ENCODE measurements at regions not wholly inside any gene's neighbourhood (a gene's known extent, or its start where the extent isn't known, plus 50 kb on each side); places are given as distances from the start of the nearest gene placed in this dataset.

DNA sequence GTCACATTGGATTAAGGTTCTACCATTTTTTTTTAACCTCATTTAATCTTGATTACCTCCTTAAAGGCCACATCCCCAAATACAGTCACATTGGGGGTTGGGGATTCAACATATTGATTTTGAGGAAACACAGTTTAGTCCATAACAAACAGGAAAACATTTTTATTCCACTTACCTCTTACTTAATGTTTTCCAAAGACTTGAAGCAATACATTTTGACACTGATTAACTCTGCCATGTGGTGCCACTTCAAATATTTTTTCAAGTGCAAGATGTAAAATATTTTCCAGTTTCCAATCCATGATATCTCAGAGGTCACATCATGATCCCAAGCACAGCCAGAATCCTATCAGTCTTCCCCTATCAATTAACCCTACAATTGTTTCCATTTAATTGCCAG is 548.0 kb downstream of the CSNK1G3 start:
- no peaks in the 10 kb centered on the region for H3K36me3 ChIP-seq (ENCODE audit: low read depth, missing control alignments)
- no peak overlapping the region for H3K4me3 ChIP-seq
- no peak overlapping the region for H3K27ac ChIP-seq
- no peaks in the 10 kb centered on the region for H3K27me3 ChIP-seq
- no peaks in the 10 kb centered on the region for H3K4me1 ChIP-seq
- H3K9me3 ChIP-seq: no peaks in the 10 kb centered on the region
- no peak for DNase-seq
- intact Hi-C loops (cut with DNase I; ENCODE audit: low total_unique reads): no loop called here
- TF ChIP-seq, protein P1, sequence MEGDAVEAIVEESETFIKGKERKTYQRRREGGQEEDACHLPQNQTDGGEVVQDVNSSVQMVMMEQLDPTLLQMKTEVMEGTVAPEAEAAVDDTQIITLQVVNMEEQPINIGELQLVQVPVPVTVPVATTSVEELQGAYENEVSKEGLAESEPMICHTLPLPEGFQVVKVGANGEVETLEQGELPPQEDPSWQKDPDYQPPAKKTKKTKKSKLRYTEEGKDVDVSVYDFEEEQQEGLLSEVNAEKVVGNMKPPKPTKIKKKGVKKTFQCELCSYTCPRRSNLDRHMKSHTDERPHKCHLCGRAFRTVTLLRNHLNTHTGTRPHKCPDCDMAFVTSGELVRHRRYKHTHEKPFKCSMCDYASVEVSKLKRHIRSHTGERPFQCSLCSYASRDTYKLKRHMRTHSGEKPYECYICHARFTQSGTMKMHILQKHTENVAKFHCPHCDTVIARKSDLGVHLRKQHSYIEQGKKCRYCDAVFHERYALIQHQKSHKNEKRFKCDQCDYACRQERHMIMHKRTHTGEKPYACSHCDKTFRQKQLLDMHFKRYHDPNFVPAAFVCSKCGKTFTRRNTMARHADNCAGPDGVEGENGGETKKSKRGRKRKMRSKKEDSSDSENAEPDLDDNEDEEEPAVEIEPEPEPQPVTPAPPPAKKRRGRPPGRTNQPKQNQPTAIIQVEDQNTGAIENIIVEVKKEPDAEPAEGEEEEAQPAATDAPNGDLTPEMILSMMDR (IDR thresholded peaks at IDR 0.05): no peak
- no peak for TF ChIP-seq POLR2A (IDR thresholded peaks at IDR 0.05)

DNA sequence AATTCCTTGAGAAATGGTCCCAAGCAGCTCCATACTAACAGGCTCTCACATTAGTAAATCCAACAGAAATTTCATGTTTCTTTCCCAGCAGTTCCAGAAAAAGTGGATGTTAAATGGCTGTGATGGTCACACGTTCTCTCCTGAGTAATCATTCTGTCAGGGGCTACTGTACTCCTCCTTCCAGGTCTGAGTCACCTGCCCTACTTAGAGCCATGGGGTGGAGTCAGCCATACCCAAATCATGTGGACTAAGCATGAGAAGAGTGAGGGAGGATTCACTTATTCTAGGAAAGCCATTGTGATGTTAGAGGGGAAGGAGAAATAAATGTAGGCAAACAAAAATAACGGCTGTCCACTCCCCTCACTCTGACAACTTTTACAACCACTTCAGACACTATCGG is 547.2 kb downstream of the CSNK1G3 start:
- intact Hi-C loops (cut with DNase I; ENCODE audit: low total_unique reads): no loop called here
- Histone ChIP-seq H3K27ac (no peak overlapping the region), H3K4me3 (no peak overlapping the region), H3K36me3 (ENCODE audit: low read depth, missing control alignments) (no peaks in the 10 kb centered on the region), H3K9me3 (no peaks in the 10 kb centered on the region), H3K27me3 (no peaks in the 10 kb centered on the region), H3K4me1 (no peaks in the 10 kb centered on the region)
- TF ChIP-seq, protein P1 (IDR thresholded peaks at IDR 0.05): no peak
- TF ChIP-seq POLR2A (IDR thresholded peaks at IDR 0.05): no peak
- WGBS, 2 donors: 91 to 92% methylated on average over 3 of the region's 3 CpGs
- no peak for DNase-seq

DNA sequence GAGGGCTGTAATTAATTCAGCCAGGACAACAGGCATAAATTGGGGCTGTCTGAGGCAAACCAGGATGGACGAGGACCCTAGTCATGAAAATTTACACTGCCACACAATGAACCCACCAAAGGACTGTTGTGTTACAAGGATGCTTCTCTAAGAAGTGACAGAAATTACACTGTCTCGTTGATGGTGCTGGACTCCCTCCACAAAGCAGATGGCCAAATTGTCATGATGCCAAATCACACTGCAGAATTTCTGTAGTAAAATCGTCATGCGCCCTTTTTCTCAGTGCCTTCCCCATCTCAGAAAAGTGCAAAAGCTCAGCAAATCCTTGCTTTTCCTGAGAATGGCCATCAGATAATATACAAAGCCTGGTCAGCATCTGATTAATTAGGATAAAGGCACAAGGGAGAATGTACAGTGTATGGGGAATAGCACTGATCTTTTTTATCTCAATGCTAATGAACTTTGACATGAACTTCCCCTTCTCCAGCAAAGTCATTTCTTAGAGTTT is 545.8 kb downstream of the CSNK1G3 start:
- Histone ChIP-seq H3K27ac (no peak overlapping the region), H3K9me3 (no peaks in the 10 kb centered on the region), H3K4me3 (no peak overlapping the region), H3K36me3 (ENCODE audit: low read depth, missing control alignments) (no peaks in the 10 kb centered on the region), H3K4me1 (no peaks in the 10 kb centered on the region), H3K27me3 (no peaks in the 10 kb centered on the region)
- intact Hi-C loops (cut with DNase I; ENCODE audit: low total_unique reads): no loop called here
- TF ChIP-seq POLR2A (IDR thresholded peaks at IDR 0.05): no peak
- TF ChIP-seq, protein P1 (IDR thresholded peaks at IDR 0.05): no peak
- 43 to 53% methylated on average over 4 of the region's 4 CpGs for WGBS, 2 donors
- DNase-seq: no peak

DNA sequence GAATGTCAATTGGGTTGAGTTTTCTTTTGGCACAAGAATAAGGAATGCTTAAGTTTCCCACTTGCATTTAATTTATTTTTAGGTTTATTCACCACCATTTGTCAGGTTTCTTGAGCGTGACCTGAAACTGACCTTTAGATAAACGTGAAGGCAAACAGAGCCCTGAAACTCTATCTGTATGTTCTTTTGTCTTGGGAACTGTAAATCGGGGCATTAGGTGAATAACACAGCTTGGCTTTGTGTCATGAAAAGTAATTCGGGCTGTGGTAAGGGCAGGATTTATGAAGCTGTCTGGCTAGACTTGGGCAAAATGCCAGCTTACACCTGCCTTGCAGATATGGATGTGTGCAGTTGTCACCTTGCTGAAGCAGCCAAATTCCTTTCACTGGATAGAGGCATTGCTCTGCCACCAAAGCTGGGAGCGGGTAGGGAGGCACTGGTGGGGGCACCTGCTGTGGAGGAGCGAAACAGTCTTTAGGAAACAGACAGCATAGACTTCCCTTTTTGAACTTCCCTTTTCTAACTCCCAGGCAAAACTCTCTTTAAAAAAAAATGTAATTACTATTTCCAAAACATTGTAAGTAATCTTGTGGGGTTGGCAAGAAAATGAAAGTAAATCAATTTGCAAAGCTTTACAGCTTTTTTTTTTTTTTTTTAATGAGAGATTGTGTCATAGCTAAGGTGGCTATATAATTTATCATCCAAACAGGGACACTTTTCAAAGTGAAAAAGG is 545.2 kb downstream of the CSNK1G3 start:
- DNase-seq: no peak
- H3K4me3 ChIP-seq: no peak overlapping the region
- 38 to 55% methylated on average over 6 of the region's 6 CpGs for WGBS, 2 donors

More for the DNA sequence above, 545.2 kb downstream of the CSNK1G3 start:
- no peaks in the 10 kb centered on the region for H3K27me3 ChIP-seq
- no peaks in the 10 kb centered on the region for H3K36me3 ChIP-seq (ENCODE audit: low read depth, missing control alignments)
- TF ChIP-seq POLR2A (IDR thresholded peaks at IDR 0.05): no peak
- TF ChIP-seq, protein P1 (IDR thresholded peaks at IDR 0.05): no peak
- no peak overlapping the region for H3K27ac ChIP-seq
- H3K9me3 ChIP-seq: no peaks in the 10 kb centered on the region
- H3K4me1 ChIP-seq: no peaks in the 10 kb centered on the region
- intact Hi-C loops (cut with DNase I; ENCODE audit: low total_unique reads): no loop called here
